ENCODE measurements at regions not wholly inside any gene's neighbourhood (a gene's known extent, or its start where the extent isn't known, plus 50 kb on each side); places are given as distances from the start of the nearest gene placed in this dataset.
"Not testable (repeated sequence)": the region's sequence is repeated elsewhere in the genome, so short reads cannot be mapped to it uniquely, and the experiment has no call there.

DNA sequence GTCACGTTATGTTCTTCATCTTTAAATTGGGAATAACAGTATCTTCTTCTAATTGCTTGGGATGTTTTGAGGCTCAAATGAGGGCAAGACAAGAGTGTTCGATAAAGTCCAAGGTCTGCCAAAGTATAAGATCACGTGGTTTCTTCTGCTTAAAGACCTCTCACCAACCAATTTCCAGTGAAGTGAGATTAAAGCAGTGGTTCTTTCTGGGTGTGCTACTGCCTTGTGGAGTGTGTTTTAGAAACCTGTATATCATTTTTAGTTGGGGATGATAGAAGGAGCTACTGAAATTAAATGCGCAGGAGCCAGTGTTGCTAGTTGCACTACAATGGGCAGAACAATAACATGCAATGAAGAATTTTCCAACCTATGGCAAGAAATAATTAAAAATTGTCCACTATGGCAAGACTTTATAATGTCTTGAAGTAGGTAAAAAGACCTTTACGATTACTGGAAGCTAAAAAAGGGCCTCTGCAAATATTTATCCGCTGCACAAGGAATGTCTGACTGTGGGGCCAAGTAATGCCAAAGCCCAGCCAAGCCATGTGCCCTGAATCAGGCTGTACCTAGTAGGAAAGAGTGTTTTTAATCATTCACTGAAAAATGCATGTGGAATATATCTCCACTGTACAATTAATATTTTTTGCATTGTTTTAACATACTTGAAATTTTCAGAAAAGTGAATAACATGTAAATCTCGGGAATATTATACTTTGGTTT lies 244.5 kb upstream of the REG3G start:
- FAIRE-seq (no peak), DNase-seq (ENCODE audit: low spot score) (no peak)

GRCh38 chr2:78782196-78782595 lies 243.3 kb upstream of the REG3G start:
- FAIRE-seq (no peak), DNase-seq (ENCODE audit: low spot score) (no peak)

- no peak for DNase-seq (ENCODE audit: low spot score)
- FAIRE-seq, result no peak
These were observed 213.4 kb upstream of the REG3G start for GRCh38 chr2:78811955-78812610.

DNA sequence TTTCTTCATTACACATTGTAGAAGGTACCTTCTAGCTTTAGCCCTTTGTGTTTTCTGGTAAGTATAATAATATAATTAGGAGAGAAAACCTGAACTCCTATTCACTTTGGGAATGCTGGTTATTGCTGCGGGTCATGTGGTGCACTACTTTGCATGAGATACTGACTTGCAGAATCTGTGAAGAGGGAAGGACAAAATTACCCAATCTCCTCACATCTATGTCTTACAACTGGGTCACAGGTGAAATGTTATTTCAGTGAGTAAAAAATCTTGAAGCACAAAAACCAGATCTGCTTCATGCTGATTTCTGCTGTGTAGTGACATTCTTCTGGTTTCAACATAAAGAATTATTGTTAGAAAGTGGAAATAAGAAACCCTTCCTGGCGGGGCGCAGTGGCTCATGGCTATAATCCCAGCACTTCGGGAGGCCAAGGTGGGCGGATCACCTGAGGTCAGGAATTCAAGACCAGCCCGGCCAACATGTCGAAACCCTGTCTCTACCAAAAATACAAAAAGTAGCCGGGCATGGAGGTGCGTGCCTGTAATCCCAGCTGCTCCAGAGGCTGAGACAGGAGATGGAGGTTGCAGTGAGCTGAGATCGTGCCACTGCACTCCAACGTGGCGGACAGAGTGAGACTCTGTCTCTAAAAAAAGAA lies 211.0 kb upstream of the REG3G start:
- FAIRE-seq (no peak), DNase-seq (ENCODE audit: low spot score) (no peak)

- FAIRE-seq (no peak), DNase-seq (ENCODE audit: low spot score) (no peak)
These were observed 208.1 kb upstream of the REG3G start for GRCh38 chr2:78817430-78817829.

- no peak for FAIRE-seq
- no peak for DNase-seq (ENCODE audit: low spot score)
These were observed 193.0 kb upstream of the REG3G start for GRCh38 chr2:78832481-78832880.

GRCh38 chr2:78839259-78839658 lies 186.2 kb upstream of the REG3G start:
- DNase-seq (ENCODE audit: low spot score), result no peak
- no peak for FAIRE-seq

- FAIRE-seq; DNase-seq (ENCODE audit: low spot score): not testable (repeated sequence)
These were observed 185.2 kb upstream of the REG3G start for GRCh38 chr2:78840311-78840710.

DNA sequence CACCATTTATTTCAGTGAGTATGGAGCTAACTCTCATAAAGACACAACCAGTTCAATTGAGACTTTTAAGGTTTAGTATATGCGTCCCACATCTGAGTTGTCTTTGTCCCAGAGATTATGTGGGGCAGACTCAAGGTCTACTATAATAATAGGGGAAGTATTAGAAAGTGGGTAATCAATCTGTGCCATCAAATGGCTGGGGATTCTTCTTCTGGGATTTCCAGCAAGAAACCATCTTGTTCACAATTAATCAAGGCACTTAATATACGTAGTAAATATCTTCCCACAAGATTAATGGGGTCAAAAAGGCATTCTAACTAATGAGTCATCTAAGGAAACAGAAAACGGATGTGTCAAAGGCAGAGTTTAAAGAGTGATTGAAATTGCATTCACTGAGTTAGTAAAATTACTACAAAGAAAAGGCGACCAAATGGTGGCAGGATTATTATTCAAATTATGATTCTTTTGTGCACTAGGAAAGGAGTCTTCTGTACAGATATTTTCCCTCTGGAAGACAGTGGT lies 179.8 kb upstream of the REG3G start:
- FAIRE-seq (no peak), DNase-seq (ENCODE audit: low spot score) (no peak)

GRCh38 chr2:78861546-78861945 lies 164.0 kb upstream of the REG3G start:
- no peak for FAIRE-seq
- no peak for DNase-seq (ENCODE audit: low spot score)

DNA sequence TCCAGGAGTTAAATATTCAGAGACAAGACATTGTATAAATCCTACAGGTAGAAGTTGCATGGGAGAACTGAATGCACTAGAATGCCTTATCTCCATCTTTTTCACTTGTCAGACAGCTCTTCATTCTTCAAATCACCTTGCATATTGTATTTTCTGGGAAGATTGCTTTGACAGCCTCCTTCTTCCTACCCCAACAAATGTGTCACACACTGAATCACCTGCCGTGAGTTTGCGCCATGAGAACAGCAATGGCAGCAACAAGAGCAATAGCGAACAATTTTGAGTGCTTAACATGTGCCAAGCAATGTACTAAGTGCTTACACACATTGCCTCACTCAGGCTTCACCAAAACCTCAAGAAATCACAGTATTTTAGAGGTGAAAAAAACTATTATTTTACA lies 161.3 kb upstream of the REG3G start:
- DNase-seq (ENCODE audit: low spot score), result no peak
- no peak for FAIRE-seq

DNA sequence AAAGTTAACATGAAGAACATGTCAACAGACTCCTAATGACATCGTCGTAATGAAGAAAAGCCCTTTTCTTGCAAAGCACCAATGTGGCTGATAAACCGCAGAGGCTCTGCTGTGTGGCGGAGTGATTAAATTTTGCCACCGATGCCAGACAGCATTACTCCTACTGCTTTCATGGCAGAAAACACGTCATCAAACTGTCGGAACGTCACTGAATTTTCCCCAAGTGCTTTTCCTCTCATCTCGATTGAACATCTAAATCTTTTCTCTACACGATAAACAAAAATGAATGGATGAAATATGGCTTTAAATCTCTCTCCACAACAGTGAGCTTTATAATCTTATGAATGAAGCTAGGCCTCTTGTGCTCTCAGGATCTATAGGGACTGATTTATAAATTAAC lies 159.8 kb upstream of the REG3G start:
- FAIRE-seq (no peak), DNase-seq (ENCODE audit: low spot score) (no peak)

DNA sequence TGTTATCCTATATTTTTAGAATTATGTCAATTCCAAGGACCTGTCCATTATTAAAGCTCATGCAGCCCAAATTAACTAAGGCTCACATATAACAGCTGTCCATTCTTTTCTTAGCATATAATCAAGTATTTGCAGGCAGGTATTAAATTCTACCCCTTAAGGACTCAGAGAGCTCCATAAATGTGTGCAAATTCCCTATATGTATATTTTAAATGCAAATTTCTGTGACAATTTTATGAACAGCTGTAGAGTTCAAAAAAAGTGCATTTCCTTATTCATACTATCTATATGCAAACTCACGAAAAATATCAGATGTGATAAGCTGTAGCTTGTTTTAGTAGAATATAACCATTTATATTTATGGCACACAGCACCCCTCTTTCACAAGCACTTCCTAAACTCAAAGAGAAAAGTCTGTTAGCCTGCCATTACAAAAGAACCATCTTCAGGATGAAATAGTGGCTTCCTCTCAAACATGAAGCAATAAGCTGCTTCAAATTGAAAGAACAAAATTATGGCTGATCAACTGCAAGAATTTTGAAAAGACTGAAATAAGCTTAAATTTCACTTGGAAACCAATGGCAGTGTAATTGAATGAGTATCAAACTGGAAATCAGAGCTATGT lies 155.0 kb upstream of the REG3G start:
- FAIRE-seq (no peak), DNase-seq (ENCODE audit: low spot score) (no peak)

GRCh38 chr2:78873526-78873925 lies 152.0 kb upstream of the REG3G start:
- no peak for DNase-seq (ENCODE audit: low spot score)
- no peak for FAIRE-seq

DNA sequence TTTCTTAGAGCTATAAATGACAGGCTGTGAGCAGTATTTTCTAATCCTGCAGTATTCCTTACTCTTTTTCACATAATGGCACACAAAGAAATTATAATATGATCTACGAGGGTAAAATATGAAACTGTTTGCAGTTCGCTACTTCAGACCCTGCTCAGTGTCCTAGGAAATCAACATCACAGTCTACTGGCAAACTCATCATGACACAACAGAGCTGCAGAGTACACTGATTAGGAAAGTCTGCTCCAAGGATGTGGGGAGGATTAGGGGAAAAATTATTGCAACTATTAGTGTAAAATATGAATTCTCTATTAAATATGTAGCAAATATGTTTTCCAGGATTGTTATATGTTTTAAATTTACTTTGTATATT lies 149.2 kb upstream of the REG3G start:
- no peak for DNase-seq (ENCODE audit: low spot score)
- no peak for FAIRE-seq

DNA sequence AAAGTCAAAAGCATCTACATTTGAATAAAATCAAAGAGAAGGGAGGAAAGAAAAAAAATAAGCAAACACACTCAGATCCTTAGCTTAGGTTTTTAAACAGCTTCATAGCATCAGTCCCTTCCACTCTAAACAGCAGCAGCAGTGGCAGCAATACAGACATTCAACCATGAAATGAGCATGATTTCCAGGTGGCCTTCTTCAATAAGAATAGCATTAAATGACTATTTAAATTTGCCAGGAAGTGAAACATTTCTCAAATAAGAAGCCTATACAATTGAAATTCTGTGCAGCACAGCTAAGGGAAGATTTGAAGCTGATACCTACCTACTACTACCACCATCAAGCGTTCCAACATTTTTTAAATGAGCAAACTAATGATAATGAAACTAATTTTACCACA lies 138.1 kb upstream of the REG3G start:
- FAIRE-seq (no peak), DNase-seq (ENCODE audit: low spot score) (no peak)

- FAIRE-seq (no peak), DNase-seq (ENCODE audit: low spot score) (no peak)
These were observed 134.6 kb upstream of the REG3G start for GRCh38 chr2:78890935-78891334.

GRCh38 chr2:78892295-78892694 lies 133.2 kb upstream of the REG3G start:
- FAIRE-seq (no peak), DNase-seq (ENCODE audit: low spot score) (no peak)

- FAIRE-seq, result no peak
- DNase-seq (ENCODE audit: low spot score), result no peak
These were observed 130.5 kb upstream of the REG3G start for GRCh38 chr2:78895022-78895421.

DNA sequence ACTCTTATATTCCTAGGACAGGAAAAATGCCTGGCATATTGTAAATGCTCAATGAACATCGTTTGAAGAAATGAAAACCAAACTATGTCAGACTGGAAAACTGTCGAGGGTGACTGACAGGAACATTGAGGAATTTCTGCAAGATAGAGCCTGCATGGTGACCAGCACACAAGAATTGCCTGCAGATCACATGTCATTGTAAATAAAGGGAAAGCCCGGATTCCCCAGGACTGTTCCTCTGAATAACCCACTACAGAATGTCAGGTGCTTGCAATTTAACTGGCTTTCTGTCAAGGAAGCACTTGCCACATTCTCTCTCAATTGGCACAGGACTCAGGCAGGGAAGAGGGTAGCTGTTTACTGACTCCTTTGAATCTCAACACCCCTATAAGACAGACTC lies 129.0 kb upstream of the REG3G start:
- DNase-seq (ENCODE audit: low spot score), result no peak
- FAIRE-seq, result no peak

DNA sequence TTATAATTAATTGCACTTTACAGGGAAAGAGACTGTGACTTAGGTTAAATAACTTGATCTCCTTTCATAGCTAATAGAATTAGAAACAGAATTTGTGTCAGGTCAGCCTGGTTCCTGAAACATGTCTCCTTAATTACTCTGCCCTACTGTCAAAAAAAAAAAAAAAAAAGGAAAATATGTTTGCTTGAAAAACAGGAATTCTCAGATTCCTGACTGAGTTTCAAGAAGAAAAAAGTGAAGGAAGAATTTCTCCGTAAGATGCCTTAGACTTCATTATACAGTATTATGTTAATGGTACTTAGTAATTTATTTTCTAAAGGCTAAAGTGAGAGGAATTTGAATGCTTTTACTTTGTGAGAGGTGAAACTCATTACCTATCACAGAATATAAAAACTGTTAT lies 118.4 kb upstream of the REG3G start:
- FAIRE-seq (no peak), DNase-seq (ENCODE audit: low spot score) (no peak)

- FAIRE-seq (no peak), DNase-seq (ENCODE audit: low spot score) (no peak)
These were observed 116.5 kb upstream of the REG3G start for GRCh38 chr2:78908973-78909372.

All from RCC 7860 (cell line).